Fibroblast of lung (primary cell): ENCODE measurements at regions not wholly inside any gene's neighbourhood (a gene's known extent, or its start where the extent isn't known, plus 50 kb on each side); places are given as distances from the start of the nearest gene placed in this dataset.

Source experiments
- DNase-seq, 2 donors: peaks; one replicate each; pipeline versions ENCODE4 v3.0.0 to v3.0.0-alpha.2; 2010; ENCODE audit warnings: low read depth in 2 of 2
- H2AFZ ChIP-seq: 2 replicates; pipeline ENCODE4 v1.5.1; 2012; ENCODE audit warnings: low read length, control low read depth, inconsistent platforms
- H3K27ac ChIP-seq: 2 replicates; pipeline ENCODE4 v1.5.1; 2011; ENCODE audit warnings: low read length, control low read depth; ENCODE audit not compliant: insufficient read depth
- H3K27me3 ChIP-seq: 2 replicates; pipeline ENCODE4 v1.5.1; 2011; ENCODE audit warnings: mild to moderate bottlenecking, low read length; ENCODE audit not compliant: control insufficient read depth, insufficient read depth
- H3K36me3 ChIP-seq: 2 replicates; pipeline ENCODE4 v1.5.1; 2011; ENCODE audit warnings: low read length; ENCODE audit not compliant: control insufficient read depth, insufficient read depth
- H3K4me1 ChIP-seq: 2 replicates; pipeline ENCODE4 v1.5.1; 2011; ENCODE audit warnings: low read length; ENCODE audit not compliant: control insufficient read depth, insufficient read depth; ENCODE audit errors: extremely low read depth
- H3K4me2 ChIP-seq: 2 replicates; pipeline ENCODE4 v1.5.1; 2011; ENCODE audit warnings: low read length, control low read depth; ENCODE audit not compliant: insufficient read depth; ENCODE audit errors: extremely low read depth
- H3K4me3 ChIP-seq, 4 experiments: fragments of 200-600 bp in 1 of 4; sonication (generic) in 1 of 4; replicated peaks in 1 of 4; 2 replicates each; pipeline ENCODE4 v1.5.1; 2011 to 2016; ENCODE audit warnings: low read length in 4 of 4, low read depth in 3 of 4, mild to moderate bottlenecking in 3 of 4, control low read depth in 2 of 4, inconsistent platforms in 1 of 4, mixed read lengths in 1 of 4; ENCODE audit not compliant: insufficient read depth in 1 of 4; ENCODE audit errors: control extremely low read depth in 1 of 4
- H3K79me2 ChIP-seq: 2 replicates; pipeline ENCODE4 v1.5.1; 2012; ENCODE audit warnings: mild to moderate bottlenecking, low read length, inconsistent platforms; ENCODE audit not compliant: control insufficient read depth, insufficient read depth
- H3K9ac ChIP-seq: 2 replicates; pipeline ENCODE4 v1.5.1; 2011; ENCODE audit warnings: mild to moderate bottlenecking, low read length, control low read depth; ENCODE audit not compliant: insufficient read depth
- H3K9me3 ChIP-seq: 2 replicates; pipeline ENCODE4 v1.5.1; 2012; ENCODE audit warnings: low read depth, low read length; ENCODE audit not compliant: control insufficient read depth, insufficient read depth
- H4K20me1 ChIP-seq: 2 replicates; pipeline ENCODE4 v1.5.1; 2011; ENCODE audit warnings: low read length; ENCODE audit not compliant: control insufficient read depth, insufficient read depth; ENCODE audit errors: extremely low read depth
- EZH2 ChIP-seq: IDR thresholded peaks from 2 replicates; pipeline ENCODE4 v1.5.1; 2012; ENCODE audit warnings: low read length, control low read depth, mild to moderate bottlenecking; ENCODE audit errors: missing control alignments
- TF ChIP-seq, protein P1 (sequence below), 2 donors: IDR thresholded peaks in 1 of 2; conservative IDR thresholded peaks in 1 of 2; 1 replicate in 1 of 2; 2 replicates in 1 of 2; pipeline ENCODE4 v1.5.1; 2011 to 2012; ENCODE audit warnings: low read length in 2 of 2, control low read depth in 1 of 2, inconsistent platforms in 1 of 2, low read depth in 1 of 2, mild to moderate bottlenecking in 1 of 2

DNA sequence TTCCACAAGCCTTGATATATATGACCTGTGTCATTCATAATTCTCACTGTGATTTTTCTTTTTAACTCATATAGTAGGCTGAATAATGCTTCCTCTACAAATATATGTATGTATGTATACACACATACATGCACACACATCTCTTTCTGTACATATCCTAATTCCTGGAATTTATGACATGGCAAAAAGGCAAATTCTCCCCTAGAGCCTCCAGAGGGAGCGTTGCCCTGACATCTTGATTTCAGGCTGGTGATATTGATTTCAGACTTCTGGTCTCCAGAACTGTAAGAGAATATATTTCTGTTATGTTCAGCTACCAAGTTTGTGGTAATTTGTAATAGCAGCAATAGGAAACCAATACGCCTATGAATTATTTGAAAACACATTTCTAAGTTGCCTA lies 166.6 kb upstream of the GAS1 start:
- no peak overlapping the region for H3K27ac ChIP-seq
- H3K9me3 ChIP-seq, result no peaks in the 10 kb centered on the region
- no peak overlapping the region for H3K9ac ChIP-seq
- H3K27me3 ChIP-seq, result no peaks in the 10 kb centered on the region
- no peak overlapping the region for H2AFZ ChIP-seq
- no peaks in the 10 kb centered on the region for H3K79me2 ChIP-seq
- no peak for TF ChIP-seq EZH2
- TF ChIP-seq, protein P1, sequence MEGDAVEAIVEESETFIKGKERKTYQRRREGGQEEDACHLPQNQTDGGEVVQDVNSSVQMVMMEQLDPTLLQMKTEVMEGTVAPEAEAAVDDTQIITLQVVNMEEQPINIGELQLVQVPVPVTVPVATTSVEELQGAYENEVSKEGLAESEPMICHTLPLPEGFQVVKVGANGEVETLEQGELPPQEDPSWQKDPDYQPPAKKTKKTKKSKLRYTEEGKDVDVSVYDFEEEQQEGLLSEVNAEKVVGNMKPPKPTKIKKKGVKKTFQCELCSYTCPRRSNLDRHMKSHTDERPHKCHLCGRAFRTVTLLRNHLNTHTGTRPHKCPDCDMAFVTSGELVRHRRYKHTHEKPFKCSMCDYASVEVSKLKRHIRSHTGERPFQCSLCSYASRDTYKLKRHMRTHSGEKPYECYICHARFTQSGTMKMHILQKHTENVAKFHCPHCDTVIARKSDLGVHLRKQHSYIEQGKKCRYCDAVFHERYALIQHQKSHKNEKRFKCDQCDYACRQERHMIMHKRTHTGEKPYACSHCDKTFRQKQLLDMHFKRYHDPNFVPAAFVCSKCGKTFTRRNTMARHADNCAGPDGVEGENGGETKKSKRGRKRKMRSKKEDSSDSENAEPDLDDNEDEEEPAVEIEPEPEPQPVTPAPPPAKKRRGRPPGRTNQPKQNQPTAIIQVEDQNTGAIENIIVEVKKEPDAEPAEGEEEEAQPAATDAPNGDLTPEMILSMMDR (conservative IDR thresholded peaks at IDR 0.05 in 1 of 2, IDR thresholded peaks at IDR 0.05 in 1 of 2; ENCODE audit: low read depth in 1 of 2, low read length in 2 of 2), result peak in 1 of 2 donors; percentile 22
- H3K4me3 ChIP-seq, result no peak overlapping the region
- no peaks in the 10 kb centered on the region for H3K4me1 ChIP-seq
- peak in 1 of 2 donors; percentile 20 for DNase-seq
- no peaks in the 10 kb centered on the region for H3K36me3 ChIP-seq
- H3K4me2 ChIP-seq, result no peak overlapping the region
- no peaks in the 10 kb centered on the region for H4K20me1 ChIP-seq

DNA sequence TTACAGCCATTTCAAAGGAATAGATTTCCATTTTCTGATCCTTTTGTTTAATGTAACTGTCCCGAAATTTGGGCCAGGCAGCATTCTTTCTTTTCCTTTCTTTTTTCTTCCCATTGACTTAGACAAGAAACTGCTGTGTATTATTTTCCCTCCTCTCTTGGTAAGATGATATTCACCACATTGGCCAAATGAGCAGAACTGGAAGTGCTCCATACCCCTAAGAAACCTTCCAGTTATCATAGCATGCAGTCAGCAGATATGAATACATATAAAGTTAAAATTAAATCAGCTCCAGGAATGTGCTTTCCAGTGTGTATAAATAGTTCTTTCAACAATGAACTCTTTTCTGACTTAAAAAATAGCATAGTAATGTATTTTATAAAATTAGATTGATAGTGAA lies 168.5 kb upstream of the GAS1 start:
- Histone ChIP-seq H3K79me2 (no peaks in the 10 kb centered on the region), H2AFZ (no peak overlapping the region), H3K27me3 (no peaks in the 10 kb centered on the region), H3K27ac (no peak overlapping the region), H4K20me1 (no peaks in the 10 kb centered on the region), H3K36me3 (no peaks in the 10 kb centered on the region), H3K4me3 (no peak overlapping the region), H3K9me3 (no peaks in the 10 kb centered on the region), H3K4me1 (peaks cover 2% of the 10 kb centered on the region), H3K4me2 (no peak overlapping the region), H3K9ac (no peak overlapping the region)
- DNase-seq, result peak in 1 of 2 donors; percentile 59
- TF ChIP-seq, protein P1 (conservative IDR thresholded peaks at IDR 0.05 in 1 of 2, IDR thresholded peaks at IDR 0.05 in 1 of 2; ENCODE audit: low read depth in 1 of 2, low read length in 2 of 2), result no peak
- no peak for TF ChIP-seq EZH2

DNA sequence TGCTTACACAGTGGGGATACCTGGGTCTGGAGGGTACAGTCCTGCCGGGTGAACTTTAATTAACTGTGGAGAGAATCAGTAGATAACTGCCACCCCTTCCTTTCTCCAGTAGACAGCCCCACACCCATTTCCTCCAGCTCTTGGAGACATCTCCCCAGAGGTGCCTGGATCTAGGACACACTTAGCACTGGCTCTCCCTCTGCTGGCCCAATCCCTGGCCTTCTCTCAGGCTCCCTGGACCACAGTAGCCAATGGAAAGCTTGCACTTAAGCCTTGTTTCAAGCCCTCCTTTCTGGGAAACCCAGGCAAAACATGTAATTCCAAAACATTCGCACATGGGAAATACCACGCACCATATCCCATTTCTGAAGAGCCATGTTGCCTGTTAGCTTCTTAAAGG lies 169.2 kb upstream of the GAS1 start:
- peaks cover 4% of the 10 kb centered on the region for H3K4me1 ChIP-seq
- H2AFZ ChIP-seq, result no peak overlapping the region
- H3K27ac ChIP-seq, result no peak overlapping the region
- H3K79me2 ChIP-seq, result no peaks in the 10 kb centered on the region
- no peak overlapping the region for H3K4me3 ChIP-seq
- no peak for TF ChIP-seq EZH2
- TF ChIP-seq, protein P1 (conservative IDR thresholded peaks at IDR 0.05 in 1 of 2, IDR thresholded peaks at IDR 0.05 in 1 of 2; ENCODE audit: low read depth in 1 of 2, low read length in 2 of 2), result no peak
- no peaks in the 10 kb centered on the region for H4K20me1 ChIP-seq
- no peak overlapping the region for H3K9ac ChIP-seq
- H3K4me2 ChIP-seq, result no peak overlapping the region
- no peaks in the 10 kb centered on the region for H3K9me3 ChIP-seq
- no peak for DNase-seq
- H3K27me3 ChIP-seq, result no peaks in the 10 kb centered on the region
- no peaks in the 10 kb centered on the region for H3K36me3 ChIP-seq
